ENCODE measurements at regions not wholly inside any gene's neighbourhood (a gene's known extent, or its start where the extent isn't known, plus 50 kb on each side); places are given as distances from the start of the nearest gene placed in this dataset.
"Not testable (repeated sequence)": the region's sequence is repeated elsewhere in the genome, so short reads cannot be mapped to it uniquely, and the experiment has no call there.

- H3K36me3 ChIP-seq (ENCODE audit: control insufficient read depth in 4 of 4, insufficient read depth in 4 of 4, low read length in 3 of 4) = no peaks in the 10 kb centered on the region
- H3K4me1 ChIP-seq (ENCODE audit: control extremely low read depth in 1 of 4, control insufficient read depth in 4 of 4, insufficient read depth in 4 of 4, low read length in 3 of 4) = no peaks in the 10 kb centered on the region
- peaks cover 0 to 2% (median 0%) of the 10 kb centered on the region in 5 experiments for H3K9me3 ChIP-seq (ENCODE audit: control extremely low read depth in 1 of 5, control insufficient read depth in 4 of 5, insufficient read depth in 2 of 5, low read depth in 1 of 5, low read length in 4 of 5)
- DNase-seq = no peak
- no peak overlapping the region for H3K4me3 ChIP-seq (ENCODE audit: control insufficient read depth in 1 of 7, extremely low read depth in 1 of 7, insufficient read depth in 4 of 7, low read depth in 2 of 7, low read length in 6 of 7)
- 80% methylated on average over 1 of the region's 2 CpGs for WGBS (ENCODE audit: insufficient coverage)
- ChIA-PET POLR2A (no interaction called here), CTCF (no interaction called here)
- H3K27ac ChIP-seq (ENCODE audit: insufficient read depth in 1 of 2, low read depth in 1 of 2, low read length in 2 of 2, poor library complexity in 1 of 2, severe bottlenecking in 2 of 2) = no peak overlapping the region
- H3K27me3 ChIP-seq (replicated peaks in 2 of 5; ENCODE audit: control insufficient read depth in 4 of 5, insufficient read depth in 5 of 5, low read length in 4 of 5) = no peaks in the 10 kb centered on the region
Measured at GRCh38 chr18:1037776-1038175, 133.1 kb downstream of the ADCYAP1 start.

- Histone ChIP-seq H3K27ac (ENCODE audit: insufficient read depth in 1 of 2, low read depth in 1 of 2, low read length in 2 of 2, poor library complexity in 1 of 2, severe bottlenecking in 2 of 2) (no peak overlapping the region), H3K36me3 (ENCODE audit: control insufficient read depth in 4 of 4, insufficient read depth in 4 of 4, low read length in 3 of 4) (no peaks in the 10 kb centered on the region), H3K27me3 (replicated peaks in 2 of 5; ENCODE audit: control insufficient read depth in 4 of 5, insufficient read depth in 5 of 5, low read length in 4 of 5) (no peaks in the 10 kb centered on the region), H3K4me3 (ENCODE audit: control insufficient read depth in 1 of 7, extremely low read depth in 1 of 7, insufficient read depth in 4 of 7, low read depth in 2 of 7, low read length in 6 of 7) (no peak overlapping the region), H3K9me3 (ENCODE audit: control extremely low read depth in 1 of 5, control insufficient read depth in 4 of 5, insufficient read depth in 2 of 5, low read depth in 1 of 5, low read length in 4 of 5) (peaks cover 0 to 2% (median 0%) of the 10 kb centered on the region in 5 experiments), H3K4me1 (ENCODE audit: control extremely low read depth in 1 of 4, control insufficient read depth in 4 of 4, insufficient read depth in 4 of 4, low read length in 3 of 4) (no peaks in the 10 kb centered on the region)
- whole genome bisulfite sequencing (ENCODE audit: insufficient coverage) = 100% methylated on average over 3 of the region's 7 CpGs
- ChIA-PET POLR2A (no interaction called here), CTCF (interaction anchor here (0.5 kb wide), 1 partner anchor 43 kb away, joined by 3 read pairs; no protein-coding TSS in a partner anchor)
- DNase-seq = no peak
Measured at GRCh38 chr18:1039421-1039820, 134.8 kb downstream of the ADCYAP1 start.

- CTCF ChIA-PET; H3K27me3 ChIP-seq (replicated peaks in 2 of 5; ENCODE audit: control insufficient read depth in 4 of 5, insufficient read depth in 5 of 5, low read length in 4 of 5); H3K36me3 ChIP-seq (ENCODE audit: control insufficient read depth in 4 of 4, insufficient read depth in 4 of 4, low read length in 3 of 4); H3K4me1 ChIP-seq (ENCODE audit: control extremely low read depth in 1 of 4, control insufficient read depth in 4 of 4, insufficient read depth in 4 of 4, low read length in 3 of 4); H3K4me3 ChIP-seq (ENCODE audit: control insufficient read depth in 1 of 7, extremely low read depth in 1 of 7, insufficient read depth in 4 of 7, low read depth in 2 of 7, low read length in 6 of 7); H3K9me3 ChIP-seq (ENCODE audit: control extremely low read depth in 1 of 5, control insufficient read depth in 4 of 5, insufficient read depth in 2 of 5, low read depth in 1 of 5, low read length in 4 of 5); POLR2A ChIA-PET; H3K27ac ChIP-seq (ENCODE audit: insufficient read depth in 1 of 2, low read depth in 1 of 2, low read length in 2 of 2, poor library complexity in 1 of 2, severe bottlenecking in 2 of 2); DNase-seq: not testable (repeated sequence)
- 100% methylated on average over 1 of the region's 2 CpGs for WGBS (ENCODE audit: insufficient coverage)
Measured at GRCh38 chr18:1043039-1043438, 138.4 kb downstream of the ADCYAP1 start.

- peaks cover 0 to 2% (median 0%) of the 10 kb centered on the region in 5 experiments for H3K9me3 ChIP-seq (ENCODE audit: control extremely low read depth in 1 of 5, control insufficient read depth in 4 of 5, insufficient read depth in 2 of 5, low read depth in 1 of 5, low read length in 4 of 5)
- no peaks in the 10 kb centered on the region for H3K4me1 ChIP-seq (ENCODE audit: control extremely low read depth in 1 of 4, control insufficient read depth in 4 of 4, insufficient read depth in 4 of 4, low read length in 3 of 4)
- no peaks in the 10 kb centered on the region for H3K36me3 ChIP-seq (ENCODE audit: control insufficient read depth in 4 of 4, insufficient read depth in 4 of 4, low read length in 3 of 4)
- ChIA-PET CTCF (no interaction called here), POLR2A (no interaction called here)
- no peak for DNase-seq
- no peak overlapping the region for H3K4me3 ChIP-seq (ENCODE audit: control insufficient read depth in 1 of 7, extremely low read depth in 1 of 7, insufficient read depth in 4 of 7, low read depth in 2 of 7, low read length in 6 of 7)
- no peak overlapping the region for H3K27ac ChIP-seq (ENCODE audit: insufficient read depth in 1 of 2, low read depth in 1 of 2, low read length in 2 of 2, poor library complexity in 1 of 2, severe bottlenecking in 2 of 2)
- WGBS (ENCODE audit: insufficient coverage) = 25% methylated on average over 3 of the region's 4 CpGs
- no peaks in the 10 kb centered on the region for H3K27me3 ChIP-seq (replicated peaks in 2 of 5; ENCODE audit: control insufficient read depth in 4 of 5, insufficient read depth in 5 of 5, low read length in 4 of 5)
Measured at GRCh38 chr18:1045658-1046057, 141.0 kb downstream of the ADCYAP1 start.

- POLR2A ChIA-PET = no interaction called here
- DNase-seq = no peak
- CTCF ChIA-PET = no interaction called here
Measured at GRCh38 chr18:1047406-1047805, 142.7 kb downstream of the ADCYAP1 start.

GRCh38 chr18:1048032-1048431, 143.4 kb downstream of the ADCYAP1 start:
- ChIA-PET POLR2A (no interaction called here), CTCF (no interaction called here)
- Histone ChIP-seq H3K4me3 (ENCODE audit: control insufficient read depth in 1 of 7, extremely low read depth in 1 of 7, insufficient read depth in 4 of 7, low read depth in 2 of 7, low read length in 6 of 7) (no peak overlapping the region), H3K9me3 (ENCODE audit: control extremely low read depth in 1 of 5, control insufficient read depth in 4 of 5, insufficient read depth in 2 of 5, low read depth in 1 of 5, low read length in 4 of 5) (no peaks in the 10 kb centered on the region), H3K27me3 (replicated peaks in 2 of 5; ENCODE audit: control insufficient read depth in 4 of 5, insufficient read depth in 5 of 5, low read length in 4 of 5) (no peaks in the 10 kb centered on the region), H3K36me3 (ENCODE audit: control insufficient read depth in 4 of 4, insufficient read depth in 4 of 4, low read length in 3 of 4) (no peaks in the 10 kb centered on the region), H3K27ac (ENCODE audit: insufficient read depth in 1 of 2, low read depth in 1 of 2, low read length in 2 of 2, poor library complexity in 1 of 2, severe bottlenecking in 2 of 2) (no peak overlapping the region), H3K4me1 (ENCODE audit: control extremely low read depth in 1 of 4, control insufficient read depth in 4 of 4, insufficient read depth in 4 of 4, low read length in 3 of 4) (no peaks in the 10 kb centered on the region)
- no CpG with 5 or more reads among the region's 4 CpGs for WGBS (ENCODE audit: insufficient coverage)
- DNase-seq = no peak

More at GRCh38 chr18:1047406-1047805, 142.7 kb downstream of the ADCYAP1 start:
- Histone ChIP-seq H3K9me3 (ENCODE audit: control extremely low read depth in 1 of 5, control insufficient read depth in 4 of 5, insufficient read depth in 2 of 5, low read depth in 1 of 5, low read length in 4 of 5) (no peaks in the 10 kb centered on the region), H3K4me3 (ENCODE audit: control insufficient read depth in 1 of 7, extremely low read depth in 1 of 7, insufficient read depth in 4 of 7, low read depth in 2 of 7, low read length in 6 of 7) (no peak overlapping the region), H3K36me3 (ENCODE audit: control insufficient read depth in 4 of 4, insufficient read depth in 4 of 4, low read length in 3 of 4) (no peaks in the 10 kb centered on the region), H3K27me3 (replicated peaks in 2 of 5; ENCODE audit: control insufficient read depth in 4 of 5, insufficient read depth in 5 of 5, low read length in 4 of 5) (no peaks in the 10 kb centered on the region), H3K27ac (ENCODE audit: insufficient read depth in 1 of 2, low read depth in 1 of 2, low read length in 2 of 2, poor library complexity in 1 of 2, severe bottlenecking in 2 of 2) (no peak overlapping the region), H3K4me1 (ENCODE audit: control extremely low read depth in 1 of 4, control insufficient read depth in 4 of 4, insufficient read depth in 4 of 4, low read length in 3 of 4) (no peaks in the 10 kb centered on the region)
- WGBS (ENCODE audit: insufficient coverage) = 100% methylated on average over 2 of the region's 5 CpGs

GRCh38 chr18:1049173-1049572, 144.5 kb downstream of the ADCYAP1 start:
- Histone ChIP-seq H3K4me3 (ENCODE audit: control insufficient read depth in 1 of 7, extremely low read depth in 1 of 7, insufficient read depth in 4 of 7, low read depth in 2 of 7, low read length in 6 of 7) (no peak overlapping the region), H3K36me3 (ENCODE audit: control insufficient read depth in 4 of 4, insufficient read depth in 4 of 4, low read length in 3 of 4) (no peaks in the 10 kb centered on the region), H3K27me3 (replicated peaks in 2 of 5; ENCODE audit: control insufficient read depth in 4 of 5, insufficient read depth in 5 of 5, low read length in 4 of 5) (no peaks in the 10 kb centered on the region), H3K27ac (ENCODE audit: insufficient read depth in 1 of 2, low read depth in 1 of 2, low read length in 2 of 2, poor library complexity in 1 of 2, severe bottlenecking in 2 of 2) (no peak overlapping the region), H3K9me3 (ENCODE audit: control extremely low read depth in 1 of 5, control insufficient read depth in 4 of 5, insufficient read depth in 2 of 5, low read depth in 1 of 5, low read length in 4 of 5) (no peaks in the 10 kb centered on the region), H3K4me1 (ENCODE audit: control extremely low read depth in 1 of 4, control insufficient read depth in 4 of 4, insufficient read depth in 4 of 4, low read length in 3 of 4) (no peaks in the 10 kb centered on the region)
- no peak for DNase-seq
- ChIA-PET CTCF (no interaction called here), POLR2A (no interaction called here)
- no CpG with 5 or more reads among the region's 1 CpG for WGBS (ENCODE audit: insufficient coverage)
